HEK293 (cell line): ENCODE measurements at regions not wholly inside any gene's neighbourhood (a gene's known extent, or its start where the extent isn't known, plus 50 kb on each side); places are given as distances from the start of the nearest gene placed in this dataset.
"Not testable (repeated sequence)": the region's sequence is repeated elsewhere in the genome, so short reads cannot be mapped to it uniquely, and the experiment has no call there.

Experiments used
- CTCF ChIA-PET: fragments of 350-600 bp; formaldehyde crosslinking; extraction: SDS; loops from one replicate; lab custom pipeline; 2021; ENCODE audit warnings: antibody characterized with exemption; lab: Yijun Ruan, JAX
- POLR2A ChIA-PET: fragments of 300-600 bp; formaldehyde crosslinking; extraction: SDS; loops from one replicate; lab custom pipeline; 2020; ENCODE audit warnings: antibody characterized with exemption, inconsistent platforms; lab: Yijun Ruan, JAX
- H3K27ac ChIP-seq: fragments of 200-500 bp; sonication (Bioruptor generic); 2 replicates; pipeline ENCODE4 v1.5.1; 2014; ENCODE audit warnings: low read depth, low read length, control low read depth, inconsistent platforms; ENCODE audit errors: extremely low read depth
- H3K36me3 ChIP-seq, 2 experiments: fragments of 200-500 bp in 1 of 2; sonication (Bioruptor generic) in 1 of 2; 1 replicate in 1 of 2; 2 replicates in 1 of 2; pipeline ENCODE4 v1.5.1; 2014 to 2017; ENCODE audit warnings: inconsistent platforms in 2 of 2, low read length in 2 of 2; ENCODE audit not compliant: control insufficient read depth in 2 of 2, insufficient read depth in 1 of 2
- H3K4me1 ChIP-seq: fragments of 200-500 bp; sonication (Bioruptor generic); 2 replicates; pipeline ENCODE4 v1.5.1; 2014; ENCODE audit warnings: mild to moderate bottlenecking, low read length, inconsistent platforms; ENCODE audit not compliant: control insufficient read depth, insufficient read depth
- H3K4me3 ChIP-seq: 2 replicates; pipeline ENCODE4 v1.5.1; 2011; ENCODE audit warnings: low read depth, mild to moderate bottlenecking, control low read depth, low read length, moderate library complexity
- H3K9me3 ChIP-seq: fragments of 200-500 bp; sonication (Bioruptor generic); 2 replicates; pipeline ENCODE4 v1.5.1; 2014; ENCODE audit warnings: low read depth, low read length, inconsistent platforms; ENCODE audit not compliant: control insufficient read depth, insufficient read depth
- GLI2 ChIP-seq: fragments of 450-650 bp; formaldehyde crosslinking; IDR thresholded peaks from 2 replicates; pipeline ENCODE4; 2017; ENCODE audit warnings: missing biosample characterization, missing genetic modification characterization, low read depth, borderline replicate concordance
- KLF8 ChIP-seq: fragments of 450-650 bp; formaldehyde crosslinking; IDR thresholded peaks from 2 replicates; pipeline ENCODE4 v1.5.1; 2016; ENCODE audit warnings: missing biosample characterization, missing genetic modification characterization
- TCF7L2 ChIP-seq: IDR thresholded peaks from 2 replicates; pipeline ENCODE4 v1.6.1; 2011; ENCODE audit warnings: low read depth, mild to moderate bottlenecking, inconsistent platforms, low read length, moderate library complexity, borderline replicate concordance
- YY1 ChIP-seq: fragments of 450-650 bp; formaldehyde crosslinking; IDR thresholded peaks from 2 replicates; pipeline ENCODE4 v1.5.1; 2018; ENCODE audit warnings: missing biosample characterization, missing genetic modification characterization
- ZBTB21 ChIP-seq: fragments of 450-650 bp; formaldehyde crosslinking; IDR thresholded peaks from 2 replicates; pipeline ENCODE4 v1.5.1; 2017; ENCODE audit warnings: missing biosample characterization, missing genetic modification characterization
- ZNF10 ChIP-seq: fragments of 450-650 bp; formaldehyde crosslinking; IDR thresholded peaks from 2 replicates; pipeline ENCODE4 v1.5.1; 2017; ENCODE audit warnings: missing biosample characterization, missing genetic modification characterization
- ZNF146 ChIP-seq: fragments of 450-650 bp; formaldehyde crosslinking; IDR thresholded peaks from 2 replicates; pipeline ENCODE4 v1.5.1; 2016; ENCODE audit warnings: missing biosample characterization, missing genetic modification characterization
- ZNF155 ChIP-seq: fragments of 450-650 bp; formaldehyde crosslinking; IDR thresholded peaks from 2 replicates; pipeline ENCODE4 v1.5.1; 2016; ENCODE audit warnings: missing biosample characterization, missing genetic modification characterization
- ZNF184 ChIP-seq: fragments of 450-650 bp; IDR thresholded peaks from 2 replicates; pipeline ENCODE4 v1.5.1; 2018; ENCODE audit warnings: missing biosample characterization, mild to moderate bottlenecking, missing genetic modification characterization
- ZNF19 ChIP-seq: fragments of 450-650 bp; formaldehyde crosslinking; IDR thresholded peaks from 2 replicates; pipeline ENCODE4; 2016; ENCODE audit warnings: missing biosample characterization, missing genetic modification characterization, low read depth
- ZNF2 ChIP-seq: fragments of 450-650 bp; formaldehyde crosslinking; IDR thresholded peaks from 2 replicates; pipeline ENCODE4 v1.5.1; 2016; ENCODE audit warnings: missing biosample characterization, missing genetic modification characterization
- ZNF274 ChIP-seq, 2 experiments: fragments of 200-500 bp in 1 of 2; fragments of 450-650 bp in 1 of 2; sonication (Bioruptor generic) in 1 of 2; formaldehyde crosslinking in 1 of 2; IDR thresholded peaks; 2 replicates each; pipeline versions ENCODE4 v1.5.1 to v1.6.1; 2014 to 2016; ENCODE audit warnings: borderline replicate concordance in 1 of 2, inconsistent platforms in 1 of 2, low read length in 1 of 2, missing biosample characterization in 1 of 2, missing genetic modification characterization in 1 of 2
- ZNF404 ChIP-seq: fragments of 450-650 bp; formaldehyde crosslinking; IDR thresholded peaks from 2 replicates; pipeline ENCODE4 v1.5.1; 2017; ENCODE audit warnings: missing biosample characterization, missing genetic modification characterization
- ZNF544 ChIP-seq: fragments of 450-650 bp; formaldehyde crosslinking; IDR thresholded peaks from 2 replicates; pipeline ENCODE4 v1.5.0; 2017; ENCODE audit warnings: missing biosample characterization, missing genetic modification characterization
- ZNF560 ChIP-seq: fragments of 450-650 bp; formaldehyde crosslinking; IDR thresholded peaks from 2 replicates; pipeline ENCODE4 v1.5.1; 2017; ENCODE audit warnings: missing biosample characterization, missing genetic modification characterization, borderline replicate concordance
- ZNF843 ChIP-seq: fragments of 450-650 bp; formaldehyde crosslinking; IDR thresholded peaks from 2 replicates; pipeline ENCODE4 v1.5.1; 2016; ENCODE audit warnings: missing biosample characterization, missing genetic modification characterization
- ZSCAN30 ChIP-seq: fragments of 450-650 bp; IDR thresholded peaks from 2 replicates; pipeline ENCODE4 v1.5.1; 2018; ENCODE audit warnings: missing biosample characterization, mild to moderate bottlenecking, missing genetic modification characterization, moderate library complexity
- TF ChIP-seq, protein P1 (sequence below): fragments of 450-650 bp; formaldehyde crosslinking; IDR thresholded peaks from 2 replicates; pipeline ENCODE4 v1.5.1; 2016; ENCODE audit warnings: missing biosample characterization, missing genetic modification characterization
- TF ChIP-seq, protein P2 (sequence below): fragments of 450-650 bp; formaldehyde crosslinking; IDR thresholded peaks from 2 replicates; pipeline ENCODE4 v1.5.1; 2017; ENCODE audit warnings: missing biosample characterization, missing genetic modification characterization
- TF ChIP-seq, protein P3 (sequence below): fragments of 450-650 bp; IDR thresholded peaks from 2 replicates; pipeline ENCODE4 v1.5.1; 2018; ENCODE audit warnings: missing biosample characterization, missing genetic modification characterization

DNA sequence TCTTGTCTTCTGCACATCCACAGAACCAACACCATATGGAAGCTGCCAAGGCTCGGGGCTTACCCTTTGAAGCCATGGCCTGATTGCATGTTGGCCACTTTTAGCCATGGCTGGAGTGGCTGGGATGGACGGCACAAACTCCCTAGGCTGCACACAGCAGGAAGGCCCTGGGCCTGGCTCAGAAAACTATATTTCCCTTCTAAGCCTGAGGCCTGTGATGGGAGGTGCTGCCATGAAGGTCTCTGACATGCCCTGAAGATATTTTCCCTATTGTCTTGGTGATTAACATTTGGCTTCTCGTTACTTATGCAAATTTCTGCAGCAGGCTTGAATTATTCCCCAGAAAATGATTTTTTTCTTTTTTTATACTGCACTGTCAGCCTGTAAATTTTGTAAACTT is 387.0 kb upstream of the KCND2 start (continued):
- TF ChIP-seq, protein P1, sequence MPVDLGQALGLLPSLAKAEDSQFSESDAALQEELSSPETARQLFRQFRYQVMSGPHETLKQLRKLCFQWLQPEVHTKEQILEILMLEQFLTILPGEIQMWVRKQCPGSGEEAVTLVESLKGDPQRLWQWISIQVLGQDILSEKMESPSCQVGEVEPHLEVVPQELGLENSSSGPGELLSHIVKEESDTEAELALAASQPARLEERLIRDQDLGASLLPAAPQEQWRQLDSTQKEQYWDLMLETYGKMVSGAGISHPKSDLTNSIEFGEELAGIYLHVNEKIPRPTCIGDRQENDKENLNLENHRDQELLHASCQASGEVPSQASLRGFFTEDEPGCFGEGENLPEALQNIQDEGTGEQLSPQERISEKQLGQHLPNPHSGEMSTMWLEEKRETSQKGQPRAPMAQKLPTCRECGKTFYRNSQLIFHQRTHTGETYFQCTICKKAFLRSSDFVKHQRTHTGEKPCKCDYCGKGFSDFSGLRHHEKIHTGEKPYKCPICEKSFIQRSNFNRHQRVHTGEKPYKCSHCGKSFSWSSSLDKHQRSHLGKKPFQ (tag by site-specific recombination) = no peak
- no peak for TF ChIP-seq ZNF560 (tag by site-specific recombination)
- TF ChIP-seq GLI2 = no peak
- no peak for TF ChIP-seq ZNF2 (tag by site-specific recombination)
- TF ChIP-seq ZNF544 (tag by site-specific recombination) = no peak

GRCh38 chr7:119886525-119886924 is 386.4 kb upstream of the KCND2 start:
- H3K9me3 ChIP-seq, H3K27ac ChIP-seq, POLR2A ChIA-PET, CTCF ChIA-PET, H3K36me3 ChIP-seq, H3K4me1 ChIP-seq, H3K4me3 ChIP-seq: not testable (repeated sequence)

- POLR2A ChIA-PET = no interaction called here
- CTCF ChIA-PET = no interaction called here
- no peaks in the 10 kb centered on the region for H3K9me3 ChIP-seq
- H3K27ac ChIP-seq = no peak overlapping the region
- no peak overlapping the region for H3K4me3 ChIP-seq
- TF ChIP-seq YY1 (tag by site-specific recombination) = no peak
- no peak for TF ChIP-seq ZBTB21 (tag by site-specific recombination)
- TF ChIP-seq, protein P2, sequence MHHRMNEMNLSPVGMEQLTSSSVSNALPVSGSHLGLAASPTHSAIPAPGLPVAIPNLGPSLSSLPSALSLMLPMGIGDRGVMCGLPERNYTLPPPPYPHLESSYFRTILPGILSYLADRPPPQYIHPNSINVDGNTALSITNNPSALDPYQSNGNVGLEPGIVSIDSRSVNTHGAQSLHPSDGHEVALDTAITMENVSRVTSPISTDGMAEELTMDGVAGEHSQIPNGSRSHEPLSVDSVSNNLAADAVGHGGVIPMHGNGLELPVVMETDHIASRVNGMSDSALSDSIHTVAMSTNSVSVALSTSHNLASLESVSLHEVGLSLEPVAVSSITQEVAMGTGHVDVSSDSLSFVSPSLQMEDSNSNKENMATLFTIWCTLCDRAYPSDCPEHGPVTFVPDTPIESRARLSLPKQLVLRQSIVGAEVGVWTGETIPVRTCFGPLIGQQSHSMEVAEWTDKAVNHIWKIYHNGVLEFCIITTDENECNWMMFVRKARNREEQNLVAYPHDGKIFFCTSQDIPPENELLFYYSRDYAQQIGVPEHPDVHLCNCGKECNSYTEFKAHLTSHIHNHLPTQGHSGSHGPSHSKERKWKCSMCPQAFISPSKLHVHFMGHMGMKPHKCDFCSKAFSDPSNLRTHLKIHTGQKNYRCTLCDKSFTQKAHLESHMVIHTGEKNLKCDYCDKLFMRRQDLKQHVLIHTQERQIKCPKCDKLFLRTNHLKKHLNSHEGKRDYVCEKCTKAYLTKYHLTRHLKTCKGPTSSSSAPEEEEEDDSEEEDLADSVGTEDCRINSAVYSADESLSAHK = no peak
- no peak for TF ChIP-seq ZNF155 (tag by site-specific recombination)
- TF ChIP-seq KLF8 (tag by site-specific recombination) = no peak
- TF ChIP-seq ZNF184 (tag by site-specific recombination) = no peak
- no peak for TF ChIP-seq TCF7L2
- TF ChIP-seq ZNF274 (IDR thresholded peaks at IDR 0.05; ENCODE audit: low read length) = no peak
- TF ChIP-seq ZNF274 (tag by site-specific recombination; IDR thresholded peaks at IDR 0.05; ENCODE audit: borderline replicate concordance) = no peak
- TF ChIP-seq ZNF10 = no peak
- no peak for TF ChIP-seq ZNF843 (tag by site-specific recombination)
- TF ChIP-seq ZNF146 = no peak
- no peak for TF ChIP-seq ZNF404
- no peak for TF ChIP-seq ZNF19 (tag by site-specific recombination)
- TF ChIP-seq, protein P3, sequence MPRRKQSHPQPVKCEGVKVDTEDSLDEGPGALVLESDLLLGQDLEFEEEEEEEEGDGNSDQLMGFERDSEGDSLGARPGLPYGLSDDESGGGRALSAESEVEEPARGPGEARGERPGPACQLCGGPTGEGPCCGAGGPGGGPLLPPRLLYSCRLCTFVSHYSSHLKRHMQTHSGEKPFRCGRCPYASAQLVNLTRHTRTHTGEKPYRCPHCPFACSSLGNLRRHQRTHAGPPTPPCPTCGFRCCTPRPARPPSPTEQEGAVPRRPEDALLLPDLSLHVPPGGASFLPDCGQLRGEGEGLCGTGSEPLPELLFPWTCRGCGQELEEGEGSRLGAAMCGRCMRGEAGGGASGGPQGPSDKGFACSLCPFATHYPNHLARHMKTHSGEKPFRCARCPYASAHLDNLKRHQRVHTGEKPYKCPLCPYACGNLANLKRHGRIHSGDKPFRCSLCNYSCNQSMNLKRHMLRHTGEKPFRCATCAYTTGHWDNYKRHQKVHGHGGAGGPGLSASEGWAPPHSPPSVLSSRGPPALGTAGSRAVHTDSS (tag by site-specific recombination) = no peak
- no peak for TF ChIP-seq ZSCAN30 (tag by site-specific recombination)
- no peaks in the 10 kb centered on the region for H3K4me1 ChIP-seq
- no peaks in the 10 kb centered on the region for H3K36me3 ChIP-seq
Measured at GRCh38 chr7:119888251-119888650, 384.7 kb upstream of the KCND2 start.
